HepG2 (cell line): ENCODE measurements at regions not wholly inside any gene's neighbourhood (a gene's known extent, or its start where the extent isn't known, plus 50 kb on each side); places are given as distances from the start of the nearest gene placed in this dataset.

Experiments used
- ATAC-seq: fragments of 200-7000 bp; cut with Tn5 transposase; 3 replicates; pipeline ENCODE4 v1.9.1; 2020; ENCODE audit warnings: mild to moderate bottlenecking, moderate library complexity
- BruUV-seq: library from RNA; stranded (reverse); fragments of 400-500 nt; replicated peaks from 2 replicates; lab custom pipeline; 2021; lab: Mats Ljungman, UMichigan
- CTCF ChIA-PET: fragments of 300-600 bp; formaldehyde crosslinking; extraction: SDS; loops from one replicate; lab custom pipeline; 2021; ENCODE audit warnings: low total read pairs, inconsistent platforms, low intra/inter-chr PET ratio; lab: Yijun Ruan, JAX
- POLR2A ChIA-PET: fragments of 350-600 bp; sonication (Branson Sonifier 250); formaldehyde crosslinking; loops from one replicate; lab custom pipeline; 2020; ENCODE audit warnings: antibody characterized with exemption, inconsistent platforms; lab: Yijun Ruan, JAX
- DNase-seq: peaks from one replicate; pipeline ENCODE4 v3.0.0-alpha.2; 2015; ENCODE audit warnings: low spot score
- FAIRE-seq: peaks from 3 replicates; lab custom pipeline; 2011; peaks lifted over from hg19 to GRCh38; lab: Jason Lieb, UNC
- H2AFZ ChIP-seq: one replicate; pipeline ENCODE4 v1.6.1; 2011; ENCODE audit warnings: low read length, inconsistent platforms
- H3K27ac ChIP-seq: fragments of 300-600 bp; 3 replicates; pipeline ENCODE4 v1.8.0; 2011; ENCODE audit warnings: mixed run types, mild to moderate bottlenecking, mixed read lengths, low read length, inconsistent platforms; ENCODE audit not compliant: insufficient read depth; ENCODE audit errors: extremely low read length
- H3K27me3 ChIP-seq, 2 experiments: fragments of 200-600 bp in 1 of 2; 2 replicates in 1 of 2; 3 replicates in 1 of 2; pipeline versions ENCODE4 v1.6.0 to v1.8.0; 2011; ENCODE audit warnings: low read length in 2 of 2, mild to moderate bottlenecking in 2 of 2, moderate library complexity in 2 of 2, inconsistent platforms in 1 of 2; ENCODE audit not compliant: insufficient read depth in 2 of 2, control insufficient read depth in 1 of 2
- H3K36me3 ChIP-seq, 2 experiments: fragments of 200-600 bp in 1 of 2; replicated peaks in 1 of 2; 2 replicates in 1 of 2; 3 replicates in 1 of 2; pipeline versions ENCODE4 v1.5.1 to v1.8.0; 2011; ENCODE audit warnings: low read length in 2 of 2, inconsistent platforms in 1 of 2; ENCODE audit not compliant: insufficient read depth in 2 of 2, control insufficient read depth in 1 of 2
- H3K4me1 ChIP-seq: 2 replicates; pipeline ENCODE4 v1.5.1; 2012; ENCODE audit warnings: low read length, inconsistent platforms; ENCODE audit not compliant: insufficient read depth
- H3K4me2 ChIP-seq: 2 replicates; pipeline ENCODE4 v1.6.0; 2011; ENCODE audit warnings: low read depth, low read length, inconsistent platforms
- H3K4me3 ChIP-seq, 3 experiments: fragments of 200-600 bp in 1 of 3; sonication (generic), shearing (Covaris generic) in 1 of 3; replicated peaks in 1 of 3; 2 replicates each; pipeline ENCODE4 v1.5.1; 2011 to 2016; ENCODE audit warnings: low read length in 3 of 3, inconsistent platforms in 2 of 3, low read depth in 2 of 3, mild to moderate bottlenecking in 2 of 3, control low read depth in 1 of 3, mixed read lengths in 1 of 3; ENCODE audit not compliant: insufficient read depth in 1 of 3
- H3K79me2 ChIP-seq: one replicate; pipeline ENCODE4 v1.6.1; 2011; ENCODE audit warnings: low read length, inconsistent platforms; ENCODE audit not compliant: insufficient read depth
- H3K9ac ChIP-seq: 2 replicates; pipeline ENCODE4 v1.6.0; 2011; ENCODE audit warnings: mild to moderate bottlenecking, low read depth, low read length, inconsistent platforms; ENCODE audit not compliant: insufficient read depth
- H3K9me3 ChIP-seq: 2 replicates; pipeline ENCODE4 v1.5.1; 2012; ENCODE audit warnings: mild to moderate bottlenecking, low read length
- H4K20me1 ChIP-seq: 2 replicates; pipeline ENCODE4 v1.6.0; 2011; ENCODE audit warnings: inconsistent platforms, mild to moderate bottlenecking, low read length, moderate library complexity; ENCODE audit not compliant: insufficient read depth
- FOXK1 ChIP-seq: sonication (generic); formaldehyde crosslinking; IDR thresholded peaks from 2 replicates; pipeline ENCODE4 v1.4.0; 2020; ENCODE audit warnings: low read depth, missing genetic modification reagents, borderline replicate concordance
- NFRKB ChIP-seq: fragments of 450-650 bp; IDR thresholded peaks from 2 replicates; pipeline ENCODE4 v1.6.1; 2017
- PLRG1 ChIP-seq: fragments of 450-650 bp; conservative IDR thresholded peaks from 2 replicates; pipeline ENCODE4 v1.6.1; 2016
- SNAPC5 ChIP-seq: sonication (generic); formaldehyde crosslinking; IDR thresholded peaks from 2 replicates; pipeline ENCODE4 v1.8.1; 2023; ENCODE audit warnings: mild to moderate bottlenecking, missing genetic modification reagents, borderline replicate concordance
- SP5 ChIP-seq: IDR thresholded peaks from 2 replicates; pipeline ENCODE4 v1.6.1; 2016; ENCODE audit warnings: low read depth, borderline replicate concordance
- SRSF4 ChIP-seq: fragments of 200-400 bp; formaldehyde crosslinking; IDR thresholded peaks from one replicate; pipeline ENCODE4 v1.6.1; 2018; ENCODE audit warnings: mild to moderate bottlenecking, low read depth, low read length, moderate library complexity; ENCODE audit not compliant: poor library complexity, severe bottlenecking
- ZNF10 ChIP-seq: sonication (generic); formaldehyde crosslinking; IDR thresholded peaks from 2 replicates; pipeline ENCODE4 v1.4.0; 2020; ENCODE audit warnings: mild to moderate bottlenecking, low read depth, missing genetic modification reagents, borderline replicate concordance
- ZNF530 ChIP-seq: sonication (generic); formaldehyde crosslinking; IDR thresholded peaks from 2 replicates; pipeline ENCODE4 v1.5.0; 2020; ENCODE audit warnings: low read depth, mild to moderate bottlenecking, missing genetic modification reagents
- ZNF776 ChIP-seq: sonication (generic); formaldehyde crosslinking; IDR thresholded peaks from 2 replicates; pipeline ENCODE4 v1.4.0; 2020; ENCODE audit warnings: mild to moderate bottlenecking, missing genetic modification reagents
- ZNF780A ChIP-seq: sonication (generic); formaldehyde crosslinking; IDR thresholded peaks from 2 replicates; pipeline ENCODE4 v1.8.0; 2022; ENCODE audit warnings: mild to moderate bottlenecking, missing genetic modification reagents, moderate library complexity
- WGBS: methylation state at CpG from one replicate; pipeline ENCODE4 v1.1.6; 2017; ENCODE audit warnings: low lambda C conversion rate; 5-methylcytosine and 5-hydroxymethylcytosine counted together
- in situ Hi-C: cut with HindIII; loops from 2 replicates; pipeline ENCODE4 v1.10.0; 2017; ENCODE audit warnings: low pct_unique_long_range_greater_than_20kb; ENCODE audit not compliant: extremely low pct_ligation_motif_present
- intact Hi-C: fragments of 100-400 bp; cut with micrococcal nuclease; formaldehyde crosslinking; loops from one replicate; pipeline ENCODE4 v1.10.0; 2022; ENCODE audit not compliant: unreplicated experiment
- TF ChIP-seq, protein P1 (sequence below): sonication (generic); formaldehyde crosslinking; IDR thresholded peaks from 2 replicates; pipeline ENCODE4 v1.4.0; 2020; ENCODE audit warnings: mild to moderate bottlenecking, missing genetic modification reagents
- TF ChIP-seq, protein P2 (sequence below): sonication (generic); formaldehyde crosslinking; conservative IDR thresholded peaks from 2 replicates; pipeline ENCODE4 v1.5.0; 2020; ENCODE audit warnings: missing genetic modification reagents

- intact Hi-C loops (no loop called here), in situ Hi-C loops (no loop called here)
- H3K27me3 ChIP-seq = no peaks in the 10 kb centered on the region
- no peaks in the 10 kb centered on the region for H4K20me1 ChIP-seq
- CTCF ChIA-PET = no interaction called here
- no peak overlapping the region for H3K27ac ChIP-seq
- 0% methylated on average over 3 of the region's 3 CpGs for WGBS
- TF ChIP-seq, protein P1, sequence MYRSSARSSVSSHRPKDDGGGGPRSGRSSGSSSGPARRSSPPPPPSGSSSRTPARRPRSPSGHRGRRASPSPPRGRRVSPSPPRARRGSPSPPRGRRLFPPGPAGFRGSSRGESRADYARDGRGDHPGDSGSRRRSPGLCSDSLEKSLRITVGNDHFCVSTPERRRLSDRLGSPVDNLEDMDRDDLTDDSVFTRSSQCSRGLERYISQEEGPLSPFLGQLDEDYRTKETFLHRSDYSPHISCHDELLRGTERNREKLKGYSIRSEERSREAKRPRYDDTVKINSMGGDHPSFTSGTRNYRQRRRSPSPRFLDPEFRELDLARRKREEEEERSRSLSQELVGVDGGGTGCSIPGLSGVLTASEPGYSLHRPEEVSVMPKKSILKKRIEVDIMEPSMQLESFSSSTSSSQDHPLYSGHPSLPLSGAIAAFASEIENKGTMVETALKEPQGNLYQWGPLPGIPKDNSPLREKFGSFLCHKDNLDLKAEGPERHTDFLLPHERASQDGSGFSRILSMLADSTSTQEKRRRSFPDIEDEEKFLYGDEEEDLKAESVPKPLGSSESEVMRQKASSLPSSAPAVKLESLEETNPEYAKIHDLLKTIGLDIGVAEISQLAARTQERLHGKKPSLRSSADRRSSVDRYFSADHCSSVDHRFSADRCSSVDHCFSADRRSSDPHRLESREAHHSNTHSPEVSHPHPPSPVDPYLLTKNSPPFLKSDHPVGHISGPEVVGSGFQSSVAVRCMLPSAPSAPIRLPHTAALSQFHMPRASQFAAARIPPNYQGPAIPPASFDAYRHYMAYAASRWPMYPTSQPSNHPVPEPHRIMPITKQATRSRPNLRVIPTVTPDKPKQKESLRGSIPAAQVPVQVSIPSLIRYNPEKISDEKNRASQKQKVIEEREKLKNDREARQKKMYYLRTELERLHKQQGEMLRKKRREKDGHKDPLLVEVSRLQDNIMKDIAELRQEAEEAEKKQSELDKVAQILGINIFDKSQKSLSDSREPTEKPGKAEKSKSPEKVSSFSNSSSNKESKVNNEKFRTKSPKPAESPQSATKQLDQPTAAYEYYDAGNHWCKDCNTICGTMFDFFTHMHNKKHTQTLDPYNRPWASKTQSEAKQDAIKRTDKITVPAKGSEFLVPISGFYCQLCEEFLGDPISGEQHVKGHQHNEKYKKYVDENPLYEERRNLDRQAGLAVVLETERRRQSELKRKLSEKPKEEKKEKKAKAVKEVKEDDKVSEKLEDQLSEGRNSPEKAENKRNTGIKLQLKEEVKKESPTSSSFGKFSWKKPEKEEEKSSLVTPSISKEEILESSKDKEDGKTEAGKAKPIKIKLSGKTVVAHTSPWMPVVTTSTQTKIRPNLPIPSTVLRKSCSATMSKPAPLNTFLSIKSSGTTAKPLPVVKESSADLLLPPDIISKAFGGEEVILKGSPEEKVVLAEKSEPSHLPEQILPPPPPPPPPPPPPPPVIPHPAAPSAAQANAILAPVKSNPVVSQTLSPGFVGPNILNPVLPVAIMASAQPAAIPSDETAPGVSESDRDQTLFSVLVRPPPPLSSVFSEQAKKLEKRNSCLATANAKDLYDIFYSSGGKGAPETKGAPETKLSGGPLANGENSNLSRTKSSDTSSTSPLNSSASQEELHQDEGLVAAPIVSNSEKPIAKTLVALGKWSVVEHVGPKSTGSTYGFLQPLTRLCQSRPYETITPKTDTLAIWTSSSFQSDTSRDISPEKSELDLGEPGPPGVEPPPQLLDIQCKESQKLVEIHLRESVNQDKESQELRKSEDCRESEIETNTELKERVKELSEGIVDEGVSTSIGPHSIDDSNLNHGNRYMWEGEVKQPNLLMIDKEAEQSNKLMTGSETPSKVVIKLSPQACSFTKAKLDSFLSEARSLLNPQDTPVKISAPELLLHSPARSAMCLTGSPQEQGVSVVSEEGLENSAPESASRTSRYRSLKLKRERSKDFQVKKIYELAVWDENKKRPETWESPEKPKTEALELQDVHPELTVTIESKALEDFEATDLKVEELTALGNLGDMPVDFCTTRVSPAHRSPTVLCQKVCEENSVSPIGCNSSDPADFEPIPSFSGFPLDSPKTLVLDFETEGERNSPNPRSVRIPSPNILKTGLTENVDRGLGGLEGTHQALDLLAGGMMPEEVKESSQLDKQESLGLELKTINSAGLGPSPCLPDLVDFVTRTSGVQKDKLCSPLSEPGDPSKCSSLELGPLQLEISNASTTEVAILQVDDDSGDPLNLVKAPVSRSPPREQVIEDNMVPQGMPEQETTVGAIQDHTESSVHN (CRISPR knock-in tag) = no peak
- no peak for TF ChIP-seq NFRKB
- TF ChIP-seq SNAPC5 (CRISPR knock-in tag) = no peak
- TF ChIP-seq, protein P2, sequence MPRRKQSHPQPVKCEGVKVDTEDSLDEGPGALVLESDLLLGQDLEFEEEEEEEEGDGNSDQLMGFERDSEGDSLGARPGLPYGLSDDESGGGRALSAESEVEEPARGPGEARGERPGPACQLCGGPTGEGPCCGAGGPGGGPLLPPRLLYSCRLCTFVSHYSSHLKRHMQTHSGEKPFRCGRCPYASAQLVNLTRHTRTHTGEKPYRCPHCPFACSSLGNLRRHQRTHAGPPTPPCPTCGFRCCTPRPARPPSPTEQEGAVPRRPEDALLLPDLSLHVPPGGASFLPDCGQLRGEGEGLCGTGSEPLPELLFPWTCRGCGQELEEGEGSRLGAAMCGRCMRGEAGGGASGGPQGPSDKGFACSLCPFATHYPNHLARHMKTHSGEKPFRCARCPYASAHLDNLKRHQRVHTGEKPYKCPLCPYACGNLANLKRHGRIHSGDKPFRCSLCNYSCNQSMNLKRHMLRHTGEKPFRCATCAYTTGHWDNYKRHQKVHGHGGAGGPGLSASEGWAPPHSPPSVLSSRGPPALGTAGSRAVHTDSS (CRISPR knock-in tag) = no peak
- no peak for TF ChIP-seq ZNF530 (CRISPR knock-in tag)
- TF ChIP-seq PLRG1 = no peak
- no peak for TF ChIP-seq FOXK1 (CRISPR knock-in tag)
- no peak for TF ChIP-seq ZNF776 (CRISPR knock-in tag)
- TF ChIP-seq SRSF4 = no peak
- TF ChIP-seq SP5 (CRISPR knock-in tag) = no peak
- no peak for TF ChIP-seq ZNF780A
- no peak for TF ChIP-seq ZNF10
- H3K9ac ChIP-seq = no peak overlapping the region
- H3K4me1 ChIP-seq = no peaks in the 10 kb centered on the region
- no TSS peak for BruUV-seq
- H3K36me3 ChIP-seq = no peaks in the 10 kb centered on the region
- H3K4me2 ChIP-seq = no peak overlapping the region
- H3K4me3 ChIP-seq = no peak overlapping the region
- no peaks in the 10 kb centered on the region for H3K9me3 ChIP-seq
- no peak for FAIRE-seq
- ATAC-seq = no peak
- POLR2A ChIA-PET = no interaction called here
- H2AFZ ChIP-seq = no peak overlapping the region
- DNase-seq = no peak
- no peaks in the 10 kb centered on the region for H3K79me2 ChIP-seq
Measured at GRCh38 chr1:65026235-65026634, 59.9 kb upstream of the JAK1 start.
